ENCODE measurements at regions not wholly inside any gene's neighbourhood (a gene's known extent, or its start where the extent isn't known, plus 50 kb on each side); places are given as distances from the start of the nearest gene placed in this dataset.

GRCh38 chr4:182969651-182970279, 52.6 kb upstream of the DCTD start:
- DNase-seq, result peak; percentile 82

- DNase-seq, result peak; percentile 17
Measured at GRCh38 chr4:182968917-182969650, 51.9 kb upstream of the DCTD start.

GRCh38 chr4:182967403-182967802, 50.2 kb upstream of the DCTD start:
- no peak for DNase-seq

Measured in MV-4-11 (cell line).